IMR-90 (cell line): ENCODE measurements at regions not wholly inside any gene's neighbourhood (a gene's known extent, or its start where the extent isn't known, plus 50 kb on each side); places are given as distances from the start of the nearest gene placed in this dataset.
A peak's percentile ranks its signal among the peaks of the same experiment; 100 is the strongest.

Source experiments
- BHLHE40 ChIP-seq: fragments of 150-350 bp; IDR thresholded peaks from 2 replicates; pipeline ENCODE4 v1.6.1; 2016; ENCODE audit warnings: mild to moderate bottlenecking, low read depth, low read length
- CEBPB ChIP-seq: IDR thresholded peaks from 2 replicates; pipeline ENCODE4 v1.6.1; 2012; ENCODE audit warnings: low read depth, low read length, improper control_type of control experiment
- CTCF ChIP-seq: conservative IDR thresholded peaks from 2 replicates; pipeline ENCODE4 v1.5.1; 2012; ENCODE audit warnings: mild to moderate bottlenecking, low read depth, low read length, improper control_type of control experiment
- ELK1 ChIP-seq: fragments of 150-350 bp; IDR thresholded peaks from 2 replicates; pipeline ENCODE4 v1.6.1; 2016; ENCODE audit warnings: low read depth, mild to moderate bottlenecking, low read length, moderate library complexity, borderline replicate concordance
- MAFK ChIP-seq: IDR thresholded peaks from 2 replicates; pipeline ENCODE4 v1.6.1; 2012; ENCODE audit warnings: low read depth, low read length, improper control_type of control experiment
- MAZ ChIP-seq: IDR thresholded peaks from 2 replicates; pipeline ENCODE4 v1.6.1; 2012; ENCODE audit warnings: low read depth, mild to moderate bottlenecking, low read length, improper control_type of control experiment, moderate library complexity, borderline replicate concordance
- MXI1 ChIP-seq: IDR thresholded peaks from 2 replicates; pipeline ENCODE4 v1.6.1; 2012; ENCODE audit warnings: low read depth, mild to moderate bottlenecking, low read length, moderate library complexity, borderline replicate concordance
- NFE2L2 ChIP-seq: fragments of 150-350 bp; IDR thresholded peaks from 2 replicates; pipeline ENCODE4 v1.6.1; 2016; ENCODE audit warnings: low read depth, mild to moderate bottlenecking, low read length
- POLR2A ChIP-seq: IDR thresholded peaks from 2 replicates; pipeline ENCODE4 v1.6.1; 2012; ENCODE audit warnings: mild to moderate bottlenecking, low read depth, low read length
- RAD21 ChIP-seq: IDR thresholded peaks from 2 replicates; pipeline ENCODE4 v1.6.1; 2012; ENCODE audit warnings: low read length, improper control_type of control experiment
- RCOR1 ChIP-seq: IDR thresholded peaks from 2 replicates; pipeline ENCODE4 v1.6.1; 2012; ENCODE audit warnings: mild to moderate bottlenecking, low read length, improper control_type of control experiment; ENCODE audit not compliant: insufficient replicate concordance
- RFX5 ChIP-seq: IDR thresholded peaks from 2 replicates; pipeline ENCODE4 v1.8.0; 2012; ENCODE audit warnings: low read depth, mild to moderate bottlenecking, low read length, moderate library complexity
- SMC3 ChIP-seq: fragments of 150-350 bp; IDR thresholded peaks from 2 replicates; pipeline ENCODE4 v1.6.1; 2016; ENCODE audit warnings: low read depth, mild to moderate bottlenecking, antibody characterized with exemption, low read length, moderate library complexity
- USF2 ChIP-seq: fragments of 150-350 bp; IDR thresholded peaks from 2 replicates; pipeline ENCODE4 v1.6.1; 2017; ENCODE audit warnings: mild to moderate bottlenecking, antibody characterized with exemption, low read length, low read depth

- TF ChIP-seq CTCF (no peak), RFX5 (no peak), POLR2A (no peak), MXI1 (no peak), MAZ (no peak), SMC3 (no peak), CEBPB (no peak), BHLHE40 (no peak), RAD21 (no peak), USF2 (no peak), ELK1 (no peak), MAFK (peak; percentile 89), RCOR1 (no peak), NFE2L2 (no peak)
These were observed 1325.2 kb upstream of the DDX18 start for GRCh38 chr2:116489292-116489691.
